ENCODE measurements at regions not wholly inside any gene's neighbourhood (a gene's known extent, or its start where the extent isn't known, plus 50 kb on each side); places are given as distances from the start of the nearest gene placed in this dataset.

GRCh38 chr12:43143278-43143677 lies 408.7 kb downstream of the ADAMTS20 start:
- TF ChIP-seq CTCF (IDR thresholded peaks at IDR 0.05 in 4 of 5, conservative IDR thresholded peaks at IDR 0.05 in 1 of 5): no peak
- no peak for TF ChIP-seq POLR2A (IDR thresholded peaks at IDR 0.05)
- H3K27me3 ChIP-seq: no peaks in the 10 kb centered on the region
- ATAC-seq (no peak), DNase-seq (no peak)
- H3K4me3 ChIP-seq: no peak overlapping the region
- H3K4me1 ChIP-seq: no peaks in the 10 kb centered on the region
- no peaks in the 10 kb centered on the region for H3K9me3 ChIP-seq
- intact Hi-C loops (cut with DNase I; ENCODE audit: low total_unique reads) (no loop called here), in situ Hi-C loops (cut with MboI; ENCODE audit: low sequenced_read_pairs in 4 of 4) (no loop called here)
- no peaks in the 10 kb centered on the region for H3K36me3 ChIP-seq
- H3K27ac ChIP-seq: no peak overlapping the region

DNA sequence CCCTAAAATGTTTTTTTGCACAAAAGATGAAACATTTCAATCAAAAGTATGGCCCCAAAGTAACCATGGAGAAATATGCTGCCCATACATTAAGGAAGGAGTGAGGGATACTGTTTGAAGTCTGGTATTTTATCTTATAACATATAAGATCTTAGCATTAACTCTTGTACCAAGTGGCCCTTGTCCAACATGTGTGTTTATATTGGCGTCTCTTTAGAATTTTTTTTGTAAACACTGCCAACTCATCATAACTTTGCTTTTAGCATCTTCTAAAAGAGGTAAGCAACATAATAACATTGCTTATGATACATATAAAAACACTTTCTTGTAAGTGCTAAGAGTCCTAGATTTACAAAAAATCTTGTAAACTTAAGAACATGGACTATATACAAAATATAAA lies 419.7 kb downstream of the ADAMTS20 start:
- Histone ChIP-seq H3K27ac (no peak overlapping the region), H3K36me3 (no peaks in the 10 kb centered on the region), H3K27me3 (no peaks in the 10 kb centered on the region), H3K4me3 (no peak overlapping the region), H3K4me1 (no peaks in the 10 kb centered on the region), H3K9me3 (no peaks in the 10 kb centered on the region)
- ATAC-seq (no peak), DNase-seq (no peak)
- no peak for TF ChIP-seq CTCF (IDR thresholded peaks at IDR 0.05 in 4 of 5, conservative IDR thresholded peaks at IDR 0.05 in 1 of 5)
- TF ChIP-seq POLR2A (IDR thresholded peaks at IDR 0.05): no peak
- in situ Hi-C loops (cut with MboI; ENCODE audit: low sequenced_read_pairs in 4 of 4): no loop called here
- intact Hi-C loops (cut with DNase I; ENCODE audit: low total_unique reads): no loop called here

- no peaks in the 10 kb centered on the region for H3K27me3 ChIP-seq
- H3K4me1 ChIP-seq: no peaks in the 10 kb centered on the region
- DNase-seq (no peak), ATAC-seq (no peak)
- intact Hi-C loops (cut with DNase I; ENCODE audit: low total_unique reads) (no loop called here), in situ Hi-C loops (cut with MboI; ENCODE audit: low sequenced_read_pairs in 4 of 4) (no loop called here)
- no peaks in the 10 kb centered on the region for H3K9me3 ChIP-seq
- H3K36me3 ChIP-seq: no peaks in the 10 kb centered on the region
- no peak overlapping the region for H3K27ac ChIP-seq
- no peak overlapping the region for H3K4me3 ChIP-seq
- no peak for TF ChIP-seq CTCF (IDR thresholded peaks at IDR 0.05 in 4 of 5, conservative IDR thresholded peaks at IDR 0.05 in 1 of 5)
- TF ChIP-seq POLR2A (IDR thresholded peaks at IDR 0.05): no peak
Observed at GRCh38 chr12:43131301-43131700, 420.7 kb downstream of the ADAMTS20 start.

DNA sequence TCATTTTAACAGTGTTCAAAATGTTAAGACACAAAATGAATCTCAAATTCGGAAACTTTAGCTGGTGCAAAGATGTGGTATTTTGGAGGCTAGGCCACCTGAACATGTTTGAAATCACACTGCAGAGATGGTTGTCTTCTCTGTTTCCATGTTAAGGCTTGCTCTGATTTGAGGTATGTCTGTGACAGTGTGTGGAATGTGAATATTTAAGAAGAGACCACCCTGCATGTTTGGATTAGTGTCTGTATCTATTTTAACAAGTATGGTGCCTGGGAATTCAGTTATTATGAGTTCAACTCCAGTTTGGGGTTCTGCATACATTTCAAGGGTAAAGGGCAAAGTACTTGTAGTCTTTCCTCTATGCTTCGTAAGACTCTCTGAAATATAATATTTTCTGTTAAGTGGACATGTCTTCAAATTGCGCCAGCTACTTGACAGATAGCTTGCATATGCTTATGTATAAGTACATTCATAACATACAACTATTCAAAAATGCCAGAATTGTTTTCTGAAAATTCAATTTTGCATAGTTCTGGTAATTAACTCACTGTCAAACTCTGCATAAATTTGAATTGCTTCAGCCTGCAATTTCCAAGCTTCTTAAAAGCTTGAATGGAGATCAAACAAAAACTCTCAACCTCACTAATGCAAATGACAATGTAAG lies 424.0 kb downstream of the ADAMTS20 start:
- TF ChIP-seq CTCF (IDR thresholded peaks at IDR 0.05 in 4 of 5, conservative IDR thresholded peaks at IDR 0.05 in 1 of 5): no peak
- no peak for TF ChIP-seq POLR2A (IDR thresholded peaks at IDR 0.05)
- in situ Hi-C loops (cut with MboI; ENCODE audit: low sequenced_read_pairs in 4 of 4): no loop called here
- Histone ChIP-seq H3K4me3 (no peak overlapping the region), H3K27ac (no peak overlapping the region), H3K9me3 (no peaks in the 10 kb centered on the region), H3K27me3 (no peaks in the 10 kb centered on the region), H3K4me1 (no peaks in the 10 kb centered on the region), H3K36me3 (no peaks in the 10 kb centered on the region)
- intact Hi-C loops (cut with DNase I; ENCODE audit: low total_unique reads): no loop called here
- no peak for DNase-seq
- no peak for ATAC-seq
